ENCODE measurements at regions not wholly inside any gene's neighbourhood (a gene's known extent, or its start where the extent isn't known, plus 50 kb on each side); places are given as distances from the start of the nearest gene placed in this dataset.
"Not testable (repeated sequence)": the region's sequence is repeated elsewhere in the genome, so short reads cannot be mapped to it uniquely, and the experiment has no call there.

DNA sequence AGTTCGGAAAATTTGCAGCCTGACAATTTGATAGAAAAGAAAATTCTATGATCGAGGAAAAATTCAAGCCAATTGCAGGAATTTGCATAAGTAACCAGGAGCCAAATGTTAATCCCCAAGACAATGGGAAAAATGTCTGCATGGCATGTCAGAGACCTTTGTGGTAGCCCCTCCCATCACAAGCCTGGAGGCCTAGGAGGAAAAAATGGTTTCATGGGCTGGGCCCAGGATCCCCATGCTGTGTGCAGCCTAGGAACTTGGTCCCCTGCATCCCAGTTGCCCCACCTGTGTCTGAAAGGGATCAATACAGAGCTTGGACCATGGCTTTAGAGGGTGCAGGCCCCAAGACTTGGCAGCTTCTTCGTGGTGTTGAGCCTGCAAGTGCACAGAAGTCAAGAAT is 1847.9 kb upstream of the ACO1 start:
- Histone ChIP-seq H3K4me1 (ENCODE audit: control insufficient read depth, low read length) (no peaks in the 10 kb centered on the region), H3K27ac (ENCODE audit: low read depth, low read length) (no peak overlapping the region), H3K27me3 (ENCODE audit: control insufficient read depth, low read length) (no peaks in the 10 kb centered on the region), H4K20me1 (ENCODE audit: control insufficient read depth, insufficient read depth, low read depth, low read length) (no peaks in the 10 kb centered on the region), H3K9me2 (replicated peaks; ENCODE audit: control insufficient read depth, low read length) (no peaks in the 10 kb centered on the region), H3K4me2 (ENCODE audit: low read length) (no peak overlapping the region), H3F3A (ENCODE audit: control insufficient read depth, insufficient read depth) (no peaks in the 10 kb centered on the region), H3K9me3 (ENCODE audit: control insufficient read depth, insufficient read depth, low read length) (no peaks in the 10 kb centered on the region), H3K79me2 (ENCODE audit: control insufficient read depth, low read length) (no peaks in the 10 kb centered on the region), H3K4me3 (ENCODE audit: low read length) (no peak overlapping the region), H3K36me3 (ENCODE audit: control insufficient read depth, low read length) (no peaks in the 10 kb centered on the region)
- TF ChIP-seq CTCF (IDR thresholded peaks at IDR 0.05; ENCODE audit: low read depth, low read length, poor library complexity, severe bottlenecking) (no peak), EZH2phosphoT487 (IDR thresholded peaks at IDR 0.05; ENCODE audit: borderline replicate concordance, low read length) (no peak)

- H3K36me3 ChIP-seq (ENCODE audit: control insufficient read depth, low read length); H3K4me3 ChIP-seq (ENCODE audit: low read length); H4K20me1 ChIP-seq (ENCODE audit: control insufficient read depth, insufficient read depth, low read depth, low read length); H3K27me3 ChIP-seq (ENCODE audit: control insufficient read depth, low read length); H3K9me2 ChIP-seq (replicated peaks; ENCODE audit: control insufficient read depth, low read length); H3K9me3 ChIP-seq (ENCODE audit: control insufficient read depth, insufficient read depth, low read length); H3K79me2 ChIP-seq (ENCODE audit: control insufficient read depth, low read length); H3K4me2 ChIP-seq (ENCODE audit: low read length); H3K27ac ChIP-seq (ENCODE audit: low read depth, low read length); H3F3A ChIP-seq (ENCODE audit: control insufficient read depth, insufficient read depth); H3K4me1 ChIP-seq (ENCODE audit: control insufficient read depth, low read length): not testable (repeated sequence)
Measured at GRCh38 chr9:30539696-30540095, 1844.7 kb upstream of the ACO1 start.

- H3F3A ChIP-seq (ENCODE audit: control insufficient read depth, insufficient read depth): no peaks in the 10 kb centered on the region
- no peaks in the 10 kb centered on the region for H3K4me1 ChIP-seq (ENCODE audit: control insufficient read depth, low read length)
- no peaks in the 10 kb centered on the region for H3K27me3 ChIP-seq (ENCODE audit: control insufficient read depth, low read length)
- H3K4me2 ChIP-seq (ENCODE audit: low read length): no peak overlapping the region
- H3K9me2 ChIP-seq (replicated peaks; ENCODE audit: control insufficient read depth, low read length): no peaks in the 10 kb centered on the region
- no peak overlapping the region for H3K4me3 ChIP-seq (ENCODE audit: low read length)
- no peak for TF ChIP-seq EZH2phosphoT487 (IDR thresholded peaks at IDR 0.05; ENCODE audit: borderline replicate concordance, low read length)
- peaks cover 6% of the 10 kb centered on the region; the same call in 1 of the 2 replicates for H3K9me3 ChIP-seq (ENCODE audit: control insufficient read depth, insufficient read depth, low read length)
- no peaks in the 10 kb centered on the region for H3K79me2 ChIP-seq (ENCODE audit: control insufficient read depth, low read length)
- no peaks in the 10 kb centered on the region for H3K36me3 ChIP-seq (ENCODE audit: control insufficient read depth, low read length)
- H3K27ac ChIP-seq (ENCODE audit: low read depth, low read length): no peak overlapping the region
- no peaks in the 10 kb centered on the region for H4K20me1 ChIP-seq (ENCODE audit: control insufficient read depth, insufficient read depth, low read depth, low read length)
Measured at GRCh38 chr9:30574355-30575151, 1809.9 kb upstream of the ACO1 start.

GRCh38 chr9:30575218-30575617 is 1809.2 kb upstream of the ACO1 start:
- TF ChIP-seq EZH2phosphoT487 (IDR thresholded peaks at IDR 0.05; ENCODE audit: borderline replicate concordance, low read length) (no peak), CTCF (IDR thresholded peaks at IDR 0.05; ENCODE audit: low read depth, low read length, poor library complexity, severe bottlenecking) (no peak)
- Histone ChIP-seq H4K20me1 (ENCODE audit: control insufficient read depth, insufficient read depth, low read depth, low read length) (no peaks in the 10 kb centered on the region), H3K4me2 (ENCODE audit: low read length) (no peak overlapping the region), H3K4me1 (ENCODE audit: control insufficient read depth, low read length) (no peaks in the 10 kb centered on the region), H3K27ac (ENCODE audit: low read depth, low read length) (no peak overlapping the region), H3K79me2 (ENCODE audit: control insufficient read depth, low read length) (no peaks in the 10 kb centered on the region), H3K9me2 (replicated peaks; ENCODE audit: control insufficient read depth, low read length) (no peaks in the 10 kb centered on the region), H3K9me3 (ENCODE audit: control insufficient read depth, insufficient read depth, low read length) (peaks cover 6% of the 10 kb centered on the region; the same call in 1 of the 2 replicates), H3K27me3 (ENCODE audit: control insufficient read depth, low read length) (no peaks in the 10 kb centered on the region), H3K4me3 (ENCODE audit: low read length) (no peak overlapping the region), H3F3A (ENCODE audit: control insufficient read depth, insufficient read depth) (no peaks in the 10 kb centered on the region), H3K36me3 (ENCODE audit: control insufficient read depth, low read length) (no peaks in the 10 kb centered on the region)

All from DOHH2 (cell line).